ENCODE measurements at regions not wholly inside any gene's neighbourhood (a gene's known extent, or its start where the extent isn't known, plus 50 kb on each side); places are given as distances from the start of the nearest gene placed in this dataset.

- TF ChIP-seq EP300 (IDR thresholded peaks at IDR 0.05) (no peak), CTCF (IDR thresholded peaks at IDR 0.05) (no peak)
These were observed 168.0 kb downstream of the OTOR start for GRCh38 chr20:16916165-16916564.

All from upper lobe of left lung (tissue), 4 donors.